Activated CD4-positive, alpha-beta T cell treated with anti-CD3 and anti-CD28 coated beads, Interleukin-10, Interleukin-2, amounts not matched to agents 100 ng/mL and 50 ng/mL, durations not matched to agents 16 hours and 8 hours (primary cell): ENCODE measurements at regions not wholly inside any gene's neighbourhood (a gene's known extent, or its start where the extent isn't known, plus 50 kb on each side); places are given as distances from the start of the nearest gene placed in this dataset.

Experiments used
- DNase-seq: peaks from one replicate; pipeline ENCODE4 v3.0.0-alpha.2; 2020

GRCh38 chr3:117322866-117323265, 613.3 kb downstream of the TUSC7 start:
- no peak for DNase-seq

GRCh38 chr3:117346901-117347300, 637.3 kb downstream of the TUSC7 start:
- DNase-seq, result no peak

- no peak for DNase-seq
Observed at GRCh38 chr3:117348884-117349283, 639.3 kb downstream of the TUSC7 start.

- DNase-seq, result no peak
Observed at GRCh38 chr3:117349566-117349965, 640.0 kb downstream of the TUSC7 start.

- no peak for DNase-seq
Observed at GRCh38 chr3:117350371-117350770, 640.8 kb downstream of the TUSC7 start.

- no peak for DNase-seq
Observed at GRCh38 chr3:117355566-117355965, 646.0 kb downstream of the TUSC7 start.

- DNase-seq, result no peak
Observed at GRCh38 chr3:117356091-117356705, 646.6 kb downstream of the TUSC7 start.

- DNase-seq, result no peak
Observed at GRCh38 chr3:117358717-117359314, 649.2 kb downstream of the TUSC7 start.

- no peak for DNase-seq
Observed at GRCh38 chr3:117366574-117366973, 657.0 kb downstream of the TUSC7 start.

- no peak for DNase-seq
Observed at GRCh38 chr3:117367861-117368260, 658.3 kb downstream of the TUSC7 start.

GRCh38 chr3:117380631-117381030, 671.1 kb downstream of the TUSC7 start:
- no peak for DNase-seq

- DNase-seq, result no peak
Observed at GRCh38 chr3:117393119-117393518, 683.5 kb downstream of the TUSC7 start.

- DNase-seq, result no peak
Observed at GRCh38 chr3:117398141-117398899, 688.7 kb downstream of the TUSC7 start.

GRCh38 chr3:117399311-117400078, 689.9 kb downstream of the TUSC7 start:
- no peak for DNase-seq

- DNase-seq, result no peak
Observed at GRCh38 chr3:117400303-117400702, 690.7 kb downstream of the TUSC7 start.

GRCh38 chr3:117404141-117404540, 694.6 kb downstream of the TUSC7 start:
- DNase-seq, result no peak

- no peak for DNase-seq
Observed at GRCh38 chr3:117404730-117405129, 695.2 kb downstream of the TUSC7 start.

- no peak for DNase-seq
Observed at GRCh38 chr3:117405359-117405758, 695.8 kb downstream of the TUSC7 start.

- peak; percentile 0 for DNase-seq
Observed at GRCh38 chr3:117407317-117407716, 697.7 kb downstream of the TUSC7 start.

- no peak for DNase-seq
Observed at GRCh38 chr3:117408811-117409210, 699.2 kb downstream of the TUSC7 start.

GRCh38 chr3:117409256-117409655, 699.7 kb downstream of the TUSC7 start:
- no peak for DNase-seq

- DNase-seq, result no peak
Observed at GRCh38 chr3:117409701-117410459, 700.3 kb downstream of the TUSC7 start.

- no peak for DNase-seq
Observed at GRCh38 chr3:117411971-117412370, 702.4 kb downstream of the TUSC7 start.
